Right atrium auricular region (tissue), 2 donors: ENCODE measurements at regions not wholly inside any gene's neighbourhood (a gene's known extent, or its start where the extent isn't known, plus 50 kb on each side); places are given as distances from the start of the nearest gene placed in this dataset.

Experiments
- DNase-seq: peaks from one replicate; pipeline ENCODE4 v3.0.0-alpha.2; 2019; ENCODE audit warnings: low spot score
- H3K27ac ChIP-seq, 2 donors: fragments of 200-600 bp; sonication (generic); 1 replicate in 1 of 2; 2 replicates in 1 of 2; pipeline ENCODE4 v1.5.1; 2016 to 2019
- H3K27me3 ChIP-seq, 2 donors: fragments of 200-600 bp; sonication (generic); one replicate each; pipeline versions ENCODE4 v1.5.1 to v1.6.0; 2017 to 2019
- H3K36me3 ChIP-seq: fragments of 200-600 bp; sonication (generic); one replicate; pipeline ENCODE4 v1.5.1; 2016
- H3K4me1 ChIP-seq, 2 donors: fragments of 200-600 bp; sonication (generic); one replicate each; pipeline versions ENCODE4 v1.5.1 to v1.6.0; 2017 to 2019
- H3K4me3 ChIP-seq, 2 donors: fragments of 200-600 bp; sonication (generic); 1 replicate in 1 of 2; 2 replicates in 1 of 2; pipeline ENCODE4 v1.5.1; 2017 to 2019; ENCODE audit warnings: mild to moderate bottlenecking in 1 of 2, moderate library complexity in 1 of 2
- H3K9me3 ChIP-seq, 2 donors: fragments of 200-600 bp; sonication (generic); one replicate each; pipeline ENCODE4 v1.5.1; 2019
- CTCF ChIP-seq, 2 donors: fragments of 200-600 bp; sonication (generic); IDR thresholded peaks; one replicate each; pipeline ENCODE4 v1.5.1; 2019; ENCODE audit warnings: antibody characterized with exemption in 2 of 2

DNA sequence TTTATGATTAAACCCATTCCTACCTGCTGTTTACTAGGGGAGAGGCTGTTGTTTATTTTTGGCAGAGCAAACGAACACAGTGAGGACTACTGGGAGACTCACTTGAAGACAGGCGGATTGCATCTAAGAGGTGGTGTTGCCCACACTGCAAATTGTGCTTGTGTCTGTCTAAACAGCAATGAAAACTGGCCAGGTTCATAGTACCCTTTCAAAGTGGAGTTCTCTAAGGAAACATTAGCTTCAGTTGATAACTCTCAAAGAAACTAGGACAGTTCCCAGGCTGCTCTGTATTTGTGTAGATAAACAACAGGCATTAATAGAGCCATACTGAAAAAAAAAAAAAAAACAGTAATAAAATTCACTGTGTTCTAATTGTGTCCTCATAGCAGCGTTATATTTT, 466.0 kb upstream of the RGS6 start:
- DNase-seq: no peak
- H3K27me3 ChIP-seq: no peaks in the 10 kb centered on the region
- no peaks in the 10 kb centered on the region for H3K36me3 ChIP-seq

GRCh38 chr14:71466946-71467345, 465.3 kb upstream of the RGS6 start:
- Histone ChIP-seq H3K4me3 (no peak overlapping the region), H3K27ac (no peak overlapping the region), H3K4me1 (no peaks in the 10 kb centered on the region), H3K36me3 (no peaks in the 10 kb centered on the region), H3K27me3 (no peaks in the 10 kb centered on the region), H3K9me3 (peaks cover 0 to 7% of the 10 kb centered on the region in 2 donors)
- TF ChIP-seq CTCF (IDR thresholded peaks at IDR 0.05): no peak
- no peak for DNase-seq

More for the DNA sequence above, 466.0 kb upstream of the RGS6 start:
- H3K9me3 ChIP-seq: peaks cover 0 to 7% of the 10 kb centered on the region in 2 donors
- H3K4me3 ChIP-seq: no peak overlapping the region
- no peak for TF ChIP-seq CTCF (IDR thresholded peaks at IDR 0.05)
- H3K4me1 ChIP-seq: no peaks in the 10 kb centered on the region
- H3K27ac ChIP-seq: no peak overlapping the region

GRCh38 chr14:71467361-71467811, 464.8 kb upstream of the RGS6 start:
- TF ChIP-seq CTCF (IDR thresholded peaks at IDR 0.05): no peak

DNA sequence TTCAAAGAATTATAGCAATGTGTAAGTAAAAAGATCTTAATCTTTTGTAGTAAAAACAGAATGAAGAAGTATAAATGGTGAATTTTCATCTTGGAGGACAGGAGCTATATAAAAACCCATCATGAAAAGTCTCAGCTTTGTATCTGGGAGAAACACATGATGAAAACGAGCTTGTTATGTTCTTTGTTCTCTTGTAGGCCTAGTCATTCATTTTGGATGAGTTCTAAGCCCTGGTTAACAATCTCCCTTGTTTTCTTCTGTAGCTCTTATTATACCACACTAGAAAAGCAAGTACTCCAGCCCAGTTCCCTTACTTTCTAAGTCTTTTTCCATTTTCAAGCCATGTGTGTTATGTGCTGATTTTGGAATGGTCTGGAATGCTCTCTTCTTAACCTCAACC, 463.5 kb upstream of the RGS6 start:
- H3K27me3 ChIP-seq: no peaks in the 10 kb centered on the region
- H3K36me3 ChIP-seq: no peaks in the 10 kb centered on the region
- no peak for DNase-seq
- H3K4me3 ChIP-seq: no peak overlapping the region
- no peak overlapping the region for H3K27ac ChIP-seq
- no peak for TF ChIP-seq CTCF (IDR thresholded peaks at IDR 0.05)
- H3K9me3 ChIP-seq: peaks cover 0 to 5% of the 10 kb centered on the region in 2 donors
- H3K4me1 ChIP-seq: no peaks in the 10 kb centered on the region

More at GRCh38 chr14:71467361-71467811, 464.8 kb upstream of the RGS6 start:
- Histone ChIP-seq H3K27me3 (no peaks in the 10 kb centered on the region), H3K36me3 (no peaks in the 10 kb centered on the region), H3K27ac (no peak overlapping the region), H3K4me1 (no peaks in the 10 kb centered on the region), H3K9me3 (peaks cover 0 to 7% of the 10 kb centered on the region in 2 donors), H3K4me3 (no peak overlapping the region)
- DNase-seq: no peak

- no peak for TF ChIP-seq CTCF (IDR thresholded peaks at IDR 0.05)
- DNase-seq: no peak
- Histone ChIP-seq H3K4me1 (peaks cover 0 to 3% of the 10 kb centered on the region in 2 donors), H3K27ac (no peak overlapping the region), H3K27me3 (no peaks in the 10 kb centered on the region), H3K9me3 (no peaks in the 10 kb centered on the region), H3K4me3 (no peak overlapping the region), H3K36me3 (no peaks in the 10 kb centered on the region)
Observed at GRCh38 chr14:71469643-71470335, 462.4 kb upstream of the RGS6 start.
